Colonic mucosa (tissue), 4 donors: ENCODE measurements at regions not wholly inside any gene's neighbourhood (a gene's known extent, or its start where the extent isn't known, plus 50 kb on each side); places are given as distances from the start of the nearest gene placed in this dataset.

Experiments used
- DNase-seq: peaks from one replicate; pipeline ENCODE4 v3.0.0-alpha.2; 2020
- H3K27ac ChIP-seq: fragments of 200-600 bp; one replicate; pipeline ENCODE4 v1.8.0; 2021
- H3K27me3 ChIP-seq: fragments of 200-600 bp; one replicate; pipeline ENCODE4 v1.8.0; 2021
- H3K36me3 ChIP-seq: fragments of 200-600 bp; one replicate; pipeline ENCODE4 v1.8.0; 2021
- H3K4me1 ChIP-seq: fragments of 200-600 bp; one replicate; pipeline ENCODE4 v1.8.0; 2021; ENCODE audit warnings: mild to moderate bottlenecking
- H3K4me3 ChIP-seq: fragments of 200-600 bp; one replicate; pipeline ENCODE4 v1.8.0; 2021
- H3K9ac ChIP-seq, 2 donors: one replicate each; pipeline ENCODE4 v1.7.0; 2013; ENCODE audit warnings: control low read depth in 2 of 2, low read depth in 2 of 2, low read length in 2 of 2
- H3K9me3 ChIP-seq: fragments of 200-600 bp; one replicate; pipeline ENCODE4 v1.8.0; 2021
- CTCF ChIP-seq: fragments of 200-600 bp; IDR thresholded peaks from one replicate; pipeline ENCODE4 v1.8.0; 2022; ENCODE audit warnings: antibody characterized with exemption, mild to moderate bottlenecking
- intact Hi-C: fragments of 100-400 bp; cut with DNase I; formaldehyde crosslinking; loops from one replicate; pipeline ENCODE4 v1.14.1; 2022
- donor health status: healthy.
- donor health status: DM: no; HTN: no; CAD: no.
- donor health status: DM: no; HTN: no; CAD: no.

GRCh38 chr21:19350286-19350685 lies 946.7 kb upstream of the TMPRSS15 start:
- intact Hi-C loops = no loop called here
- Histone ChIP-seq H3K27ac (no peak overlapping the region), H3K9me3 (no peaks in the 10 kb centered on the region), H3K9ac (no peak overlapping the region), H3K36me3 (no peaks in the 10 kb centered on the region), H3K27me3 (no peaks in the 10 kb centered on the region), H3K4me3 (no peak overlapping the region), H3K4me1 (no peaks in the 10 kb centered on the region)
- no peak for DNase-seq
- no peak for TF ChIP-seq CTCF

GRCh38 chr21:19353256-19353655 lies 949.7 kb upstream of the TMPRSS15 start:
- H3K9ac ChIP-seq = no peak overlapping the region
- intact Hi-C loops = no loop called here
- no peaks in the 10 kb centered on the region for H3K27me3 ChIP-seq
- H3K9me3 ChIP-seq = no peaks in the 10 kb centered on the region
- H3K4me3 ChIP-seq = no peak overlapping the region
- no peaks in the 10 kb centered on the region for H3K4me1 ChIP-seq
- no peak for DNase-seq
- no peak for TF ChIP-seq CTCF
- no peaks in the 10 kb centered on the region for H3K36me3 ChIP-seq
- H3K27ac ChIP-seq = no peak overlapping the region

- no peak for TF ChIP-seq CTCF
- Histone ChIP-seq H3K27me3 (no peaks in the 10 kb centered on the region), H3K9me3 (no peaks in the 10 kb centered on the region), H3K36me3 (no peaks in the 10 kb centered on the region), H3K27ac (no peak overlapping the region), H3K9ac (no peak overlapping the region), H3K4me3 (no peak overlapping the region), H3K4me1 (no peaks in the 10 kb centered on the region)
- intact Hi-C loops = no loop called here
- no peak for DNase-seq
Measured at GRCh38 chr21:19368944-19369343, 965.4 kb upstream of the TMPRSS15 start.

- intact Hi-C loops = no loop called here
- no peak overlapping the region for H3K9ac ChIP-seq
- no peaks in the 10 kb centered on the region for H3K36me3 ChIP-seq
- no peak overlapping the region for H3K4me3 ChIP-seq
- H3K9me3 ChIP-seq = no peaks in the 10 kb centered on the region
- H3K27me3 ChIP-seq = no peaks in the 10 kb centered on the region
- no peak for DNase-seq
- TF ChIP-seq CTCF = no peak
- no peaks in the 10 kb centered on the region for H3K4me1 ChIP-seq
- H3K27ac ChIP-seq = no peak overlapping the region
Measured at GRCh38 chr21:19392390-19392789, 988.8 kb upstream of the TMPRSS15 start.

GRCh38 chr21:19400223-19400770 lies 996.7 kb upstream of the TMPRSS15 start:
- H3K4me3 ChIP-seq = no peak overlapping the region
- no peak for DNase-seq
- H3K9ac ChIP-seq = no peak overlapping the region
- H3K9me3 ChIP-seq = no peaks in the 10 kb centered on the region
- H3K27me3 ChIP-seq = no peaks in the 10 kb centered on the region
- no peak for TF ChIP-seq CTCF
- intact Hi-C loops = no loop called here
- no peaks in the 10 kb centered on the region for H3K4me1 ChIP-seq
- H3K27ac ChIP-seq = no peak overlapping the region
- H3K36me3 ChIP-seq = no peaks in the 10 kb centered on the region
